Brain microvascular endothelial cell (primary cell): ENCODE measurements at regions not wholly inside any gene's neighbourhood (a gene's known extent, or its start where the extent isn't known, plus 50 kb on each side); places are given as distances from the start of the nearest gene placed in this dataset.

Source experiments
- DNase-seq: peaks from one replicate; pipeline ENCODE4 v3.0.0-alpha.2; 2020
- H3K27ac ChIP-seq: fragments of 250-450 bp; sonication (Bioruptor Pico); 2 replicates; pipeline ENCODE4 v1.5.1; 2020; ENCODE audit warnings: mild to moderate bottlenecking, moderate library complexity
- H3K27me3 ChIP-seq: fragments of 250-450 bp; sonication (Bioruptor Pico); replicated peaks from 2 replicates; pipeline ENCODE4 v1.5.1; 2020; ENCODE audit warnings: mild to moderate bottlenecking
- H3K36me3 ChIP-seq: fragments of 250-450 bp; sonication (Bioruptor Pico); replicated peaks from 2 replicates; pipeline ENCODE4 v1.5.1; 2020; ENCODE audit warnings: mild to moderate bottlenecking
- H3K4me3 ChIP-seq: 2 replicates; pipeline ENCODE4 v1.5.1; 2011; ENCODE audit warnings: low read depth, mild to moderate bottlenecking, control low read depth, low read length, moderate library complexity
- CTCF ChIP-seq: IDR thresholded peaks from 2 replicates; pipeline ENCODE4 v1.5.1; 2011; ENCODE audit warnings: low read depth, mild to moderate bottlenecking, moderate library complexity, low read length, control low read depth, inconsistent platforms; ENCODE audit errors: missing control alignments
- in situ Hi-C: cut with HindIII; loops from 2 replicates; pipeline ENCODE4 v1.10.0; 2017; ENCODE audit warnings: low sequenced_read_pairs, low pct_ligation_motif_present

- no peaks in the 10 kb centered on the region for H3K36me3 ChIP-seq
- no peak overlapping the region for H3K27ac ChIP-seq
- in situ Hi-C loops: no loop called here
- H3K4me3 ChIP-seq: no peak overlapping the region
- no peaks in the 10 kb centered on the region for H3K27me3 ChIP-seq
- no peak for TF ChIP-seq CTCF
- no peak for DNase-seq
Measured at GRCh38 chr14:103196716-103197115, 73.5 kb downstream of the TNFAIP2 start.

GRCh38 chr14:103198131-103199105, 75.2 kb downstream of the TNFAIP2 start:
- in situ Hi-C loops: no loop called here
- Histone ChIP-seq H3K27ac (no peak overlapping the region), H3K4me3 (no peak overlapping the region), H3K27me3 (no peaks in the 10 kb centered on the region), H3K36me3 (no peaks in the 10 kb centered on the region)
- no peak for DNase-seq
- no peak for TF ChIP-seq CTCF

GRCh38 chr14:103199124-103199523, 75.9 kb downstream of the TNFAIP2 start:
- in situ Hi-C loops: no loop called here
- no peak overlapping the region for H3K27ac ChIP-seq
- H3K36me3 ChIP-seq: no peaks in the 10 kb centered on the region
- no peak for DNase-seq
- H3K27me3 ChIP-seq: no peaks in the 10 kb centered on the region
- no peak overlapping the region for H3K4me3 ChIP-seq
- TF ChIP-seq CTCF: no peak

- Histone ChIP-seq H3K36me3 (no peaks in the 10 kb centered on the region), H3K4me3 (no peak overlapping the region), H3K27me3 (no peaks in the 10 kb centered on the region), H3K27ac (no peak overlapping the region)
- no peak for DNase-seq
- in situ Hi-C loops: no loop called here
- TF ChIP-seq CTCF: no peak
Measured at GRCh38 chr14:103201801-103202200, 78.5 kb downstream of the TNFAIP2 start.

GRCh38 chr14:103204852-103205540, 81.7 kb downstream of the TNFAIP2 start:
- no peaks in the 10 kb centered on the region for H3K36me3 ChIP-seq
- no peak for TF ChIP-seq CTCF
- no peak overlapping the region for H3K27ac ChIP-seq
- in situ Hi-C loops: no loop called here
- H3K4me3 ChIP-seq: no peak overlapping the region
- DNase-seq: peak; percentile 46
- peaks cover 13% of the 10 kb centered on the region for H3K27me3 ChIP-seq
